Breast epithelium (tissue), 4 donors: ENCODE measurements at regions not wholly inside any gene's neighbourhood (a gene's known extent, or its start where the extent isn't known, plus 50 kb on each side); places are given as distances from the start of the nearest gene placed in this dataset.

Experiments used
- DNase-seq, 2 donors: peaks; one replicate each; pipeline ENCODE4 v3.0.0-alpha.2; 2019; ENCODE audit warnings: low spot score in 2 of 2
- H3K27ac ChIP-seq, 2 donors: fragments of 200-600 bp; sonication (generic) in 1 of 2; one replicate each; pipeline ENCODE4 v1.5.1; 2016 to 2019; ENCODE audit warnings: mild to moderate bottlenecking in 1 of 2
- H3K27me3 ChIP-seq, 2 donors: fragments of 200-600 bp; sonication (generic) in 1 of 2; one replicate each; pipeline versions ENCODE4 v1.5.1 to v1.6.0; 2017 to 2019; ENCODE audit warnings: control low read depth in 1 of 2, mild to moderate bottlenecking in 1 of 2
- H3K36me3 ChIP-seq: fragments of 200-600 bp; one replicate; pipeline ENCODE4 v1.5.1; 2019
- H3K4me1 ChIP-seq, 2 donors: fragments of 200-600 bp; sonication (generic); one replicate each; pipeline ENCODE4 v1.5.1; 2016 to 2019; ENCODE audit warnings: control low read depth in 1 of 2
- H3K4me3 ChIP-seq, 3 donors: fragments of 200-600 bp; sonication (generic); 1 replicate in 2 of 3; 2 replicates in 1 of 3; pipeline ENCODE4 v1.5.1; 2016 to 2019; ENCODE audit warnings: mild to moderate bottlenecking in 3 of 3, moderate library complexity in 2 of 3
- H3K9me3 ChIP-seq, 2 donors: fragments of 200-600 bp; sonication (generic) in 1 of 2; one replicate each; pipeline ENCODE4 v1.5.1; 2016 to 2019; ENCODE audit warnings: control low read depth in 1 of 2
- CTCF ChIP-seq, 3 donors: fragments of 450-650 bp; IDR thresholded peaks; one replicate each; pipeline ENCODE4 v1.5.1; 2016 to 2017; ENCODE audit warnings: antibody characterized with exemption in 3 of 3, mild to moderate bottlenecking in 3 of 3, moderate library complexity in 3 of 3
- POLR2A ChIP-seq: fragments of 450-650 bp; IDR thresholded peaks from one replicate; pipeline ENCODE4 v1.6.1; 2016; ENCODE audit warnings: antibody characterized with exemption, mild to moderate bottlenecking, moderate library complexity
- POLR2AphosphoS5 ChIP-seq, 3 donors: sonication (generic); formaldehyde crosslinking; IDR thresholded peaks; one replicate each; pipeline ENCODE4 v1.6.1; 2017; ENCODE audit warnings: antibody characterized with exemption in 3 of 3
- intact Hi-C: fragments of 100-400 bp; cut with DNase I; formaldehyde crosslinking; loops from one replicate; pipeline ENCODE4 v1.15.1; 2023; ENCODE audit warnings: low total_unique reads

- DNase-seq = no peak
- Histone ChIP-seq H3K27ac (no peak overlapping the region), H3K4me1 (no peaks in the 10 kb centered on the region), H3K27me3 (no peaks in the 10 kb centered on the region), H3K4me3 (no peak overlapping the region), H3K36me3 (no peaks in the 10 kb centered on the region), H3K9me3 (no peaks in the 10 kb centered on the region)
- intact Hi-C loops = loop anchor here (1.0 kb wide), 1 partner anchor 10 kb away; no protein-coding TSS in a partner anchor
- TF ChIP-seq POLR2AphosphoS5 (IDR thresholded peaks at IDR 0.05) (no peak), POLR2A (no peak), CTCF (IDR thresholded peaks at IDR 0.05) (no peak)
These were observed 132.6 kb upstream of the DUSP10 start for GRCh38 chr1:221874285-221875003.

GRCh38 chr1:221873673-221874072 is 131.8 kb upstream of the DUSP10 start:
- Histone ChIP-seq H3K4me3 (no peak overlapping the region), H3K27ac (no peak overlapping the region), H3K4me1 (no peaks in the 10 kb centered on the region), H3K9me3 (no peaks in the 10 kb centered on the region), H3K27me3 (no peaks in the 10 kb centered on the region), H3K36me3 (no peaks in the 10 kb centered on the region)
- no peak for TF ChIP-seq POLR2A
- no peak for TF ChIP-seq CTCF (IDR thresholded peaks at IDR 0.05)
- no peak for TF ChIP-seq POLR2AphosphoS5 (IDR thresholded peaks at IDR 0.05)
- intact Hi-C loops = loop anchor here (1.0 kb wide), 1 partner anchor 11 kb away; no protein-coding TSS in a partner anchor
- no peak for DNase-seq

GRCh38 chr1:221871056-221871455 is 129.2 kb upstream of the DUSP10 start:
- DNase-seq = no peak
- Histone ChIP-seq H3K36me3 (no peaks in the 10 kb centered on the region), H3K27ac (no peak overlapping the region), H3K4me1 (no peaks in the 10 kb centered on the region), H3K9me3 (no peaks in the 10 kb centered on the region), H3K4me3 (no peak overlapping the region), H3K27me3 (no peaks in the 10 kb centered on the region)
- no peak for TF ChIP-seq POLR2A
- no peak for TF ChIP-seq POLR2AphosphoS5 (IDR thresholded peaks at IDR 0.05)
- TF ChIP-seq CTCF (IDR thresholded peaks at IDR 0.05) = no peak
- intact Hi-C loops = no loop called here

GRCh38 chr1:221869779-221870178 is 127.9 kb upstream of the DUSP10 start:
- no peaks in the 10 kb centered on the region for H3K4me1 ChIP-seq
- H3K4me3 ChIP-seq = no peak overlapping the region
- intact Hi-C loops = no loop called here
- TF ChIP-seq POLR2AphosphoS5 (IDR thresholded peaks at IDR 0.05) (no peak), CTCF (IDR thresholded peaks at IDR 0.05) (no peak), POLR2A (no peak)
- H3K27ac ChIP-seq = no peak overlapping the region
- no peaks in the 10 kb centered on the region for H3K9me3 ChIP-seq
- H3K27me3 ChIP-seq = no peaks in the 10 kb centered on the region
- no peaks in the 10 kb centered on the region for H3K36me3 ChIP-seq
- no peak for DNase-seq

GRCh38 chr1:221868593-221869303 is 126.9 kb upstream of the DUSP10 start:
- H3K4me3 ChIP-seq = no peak overlapping the region
- no peaks in the 10 kb centered on the region for H3K9me3 ChIP-seq
- H3K4me1 ChIP-seq = no peaks in the 10 kb centered on the region
- intact Hi-C loops = no loop called here
- TF ChIP-seq CTCF (IDR thresholded peaks at IDR 0.05) = no peak
- no peak for TF ChIP-seq POLR2A
- no peaks in the 10 kb centered on the region for H3K27me3 ChIP-seq
- no peak for DNase-seq
- no peaks in the 10 kb centered on the region for H3K36me3 ChIP-seq
- H3K27ac ChIP-seq = no peak overlapping the region
